ENCODE measurements at regions not wholly inside any gene's neighbourhood (a gene's known extent, or its start where the extent isn't known, plus 50 kb on each side); places are given as distances from the start of the nearest gene placed in this dataset.

DNA sequence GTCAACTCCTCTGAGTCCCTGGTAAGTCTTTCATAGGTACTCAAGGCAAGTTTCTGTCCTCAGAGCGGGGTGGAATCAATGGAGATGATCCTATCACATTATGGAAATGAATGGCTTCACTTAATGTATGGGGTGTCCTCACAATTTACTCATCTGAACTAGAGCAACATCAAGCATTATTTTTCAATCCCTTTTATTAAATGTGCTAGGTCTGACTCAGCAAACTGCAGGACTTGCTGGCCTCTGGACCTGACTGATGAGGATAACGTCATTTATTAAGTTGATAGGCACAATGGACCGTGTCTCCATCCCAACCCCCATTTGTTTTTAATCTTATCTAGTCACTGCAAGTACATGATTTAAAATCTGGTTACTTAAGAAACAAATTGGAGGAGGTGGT lies 259.2 kb downstream of the NUF2 start:
- TF ChIP-seq CEBPB (IDR thresholded peaks at IDR 0.05) (no peak), EGR1 (IDR thresholded peaks at IDR 0.05) (no peak)
- TF ChIP-seq, protein P1, sequence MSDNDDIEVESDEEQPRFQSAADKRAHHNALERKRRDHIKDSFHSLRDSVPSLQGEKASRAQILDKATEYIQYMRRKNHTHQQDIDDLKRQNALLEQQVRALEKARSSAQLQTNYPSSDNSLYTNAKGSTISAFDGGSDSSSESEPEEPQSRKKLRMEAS (IDR thresholded peaks at IDR 0.05), result no peak
